Tibial nerve (tissue), 4 donors: ENCODE measurements at regions not wholly inside any gene's neighbourhood (a gene's known extent, or its start where the extent isn't known, plus 50 kb on each side); places are given as distances from the start of the nearest gene placed in this dataset.

Source experiments
- DNase-seq, 2 donors: peaks; one replicate each; pipeline ENCODE4 v3.0.0-alpha.2; 2019; ENCODE audit warnings: low spot score in 2 of 2
- H3K27ac ChIP-seq, 4 donors: fragments of 200-600 bp; sonication (generic) in 3 of 4; one replicate each; pipeline ENCODE4 v1.5.1; 2017 to 2019; ENCODE audit warnings: mild to moderate bottlenecking in 1 of 4
- H3K27me3 ChIP-seq, 2 donors: fragments of 200-600 bp; sonication (generic) in 1 of 2; one replicate each; pipeline versions ENCODE4 v1.5.1 to v1.6.0; 2017 to 2019
- H3K36me3 ChIP-seq, 3 donors: fragments of 200-600 bp; sonication (generic); one replicate each; pipeline ENCODE4 v1.5.1; 2018 to 2019
- H3K4me1 ChIP-seq, 4 donors: fragments of 200-600 bp; sonication (generic) in 3 of 4; one replicate each; pipeline ENCODE4 v1.5.1; 2017 to 2019
- H3K4me3 ChIP-seq, 4 donors: fragments of 200-600 bp; sonication (generic) in 3 of 4; one replicate each; pipeline ENCODE4 v1.5.1; 2017 to 2019; ENCODE audit warnings: mild to moderate bottlenecking in 1 of 4, moderate library complexity in 1 of 4
- H3K9me3 ChIP-seq, 4 donors: fragments of 200-600 bp; sonication (generic) in 3 of 4; one replicate each; pipeline ENCODE4 v1.5.1; 2017 to 2019
- CTCF ChIP-seq, 5 experiments: fragments of 200-600 bp in 3 of 5; fragments of 450-650 bp in 2 of 5; sonication (generic) in 3 of 5; IDR thresholded peaks; one replicate each; pipeline ENCODE4 v1.5.1; 2016 to 2019; ENCODE audit warnings: antibody characterized with exemption in 5 of 5, mild to moderate bottlenecking in 3 of 5, moderate library complexity in 2 of 5
- EP300 ChIP-seq, 2 donors: sonication (generic); formaldehyde crosslinking; IDR thresholded peaks; one replicate each; pipeline ENCODE4 v1.6.1; 2017; ENCODE audit warnings: antibody characterized with exemption in 2 of 2, mild to moderate bottlenecking in 1 of 2
- POLR2A ChIP-seq, 2 donors: fragments of 450-650 bp; IDR thresholded peaks; one replicate each; pipeline ENCODE4 v1.6.1; 2017; ENCODE audit warnings: antibody characterized with exemption in 2 of 2, mild to moderate bottlenecking in 2 of 2, moderate library complexity in 2 of 2
- WGBS, 2 donors: methylation state at CpG; one replicate each; pipeline ENCODE4 v1.1.5; 2018; 5-methylcytosine and 5-hydroxymethylcytosine counted together

- WGBS, 2 donors = 30 to 45% methylated on average over 1 of the region's 1 CpG
- no peak for DNase-seq
- Histone ChIP-seq H3K4me1 (peaks cover 0 to 2% (median 0%) of the 10 kb centered on the region in 4 donors), H3K9me3 (no peaks in the 10 kb centered on the region), H3K4me3 (no peak overlapping the region), H3K27me3 (no peaks in the 10 kb centered on the region), H3K36me3 (no peaks in the 10 kb centered on the region), H3K27ac (no peak overlapping the region)
- TF ChIP-seq CTCF (IDR thresholded peaks at IDR 0.05) (no peak), EP300 (IDR thresholded peaks at IDR 0.05) (no peak), POLR2A (IDR thresholded peaks at IDR 0.05) (no peak)
Measured at GRCh38 chr10:59108296-59108870, 68.1 kb upstream of the PHYHIPL start.

GRCh38 chr10:59108886-59109288, 67.6 kb upstream of the PHYHIPL start:
- no peak for DNase-seq
- no peaks in the 10 kb centered on the region for H3K27me3 ChIP-seq
- WGBS, 2 donors = 39 to 66% methylated on average over 1 of the region's 1 CpG
- no peaks in the 10 kb centered on the region for H3K9me3 ChIP-seq
- H3K4me1 ChIP-seq = peaks cover 0 to 2% (median 0%) of the 10 kb centered on the region in 4 donors
- H3K27ac ChIP-seq = no peak overlapping the region
- no peaks in the 10 kb centered on the region for H3K36me3 ChIP-seq
- H3K4me3 ChIP-seq = no peak overlapping the region
- TF ChIP-seq EP300 (IDR thresholded peaks at IDR 0.05) (no peak), CTCF (IDR thresholded peaks at IDR 0.05) (no peak), POLR2A (IDR thresholded peaks at IDR 0.05) (no peak)

- no peak for DNase-seq
- Histone ChIP-seq H3K27ac (no peak overlapping the region), H3K9me3 (no peaks in the 10 kb centered on the region), H3K4me3 (no peak overlapping the region), H3K4me1 (peaks cover 0 to 2% (median 0%) of the 10 kb centered on the region in 4 donors), H3K27me3 (no peaks in the 10 kb centered on the region), H3K36me3 (no peaks in the 10 kb centered on the region)
- no peak for TF ChIP-seq POLR2A (IDR thresholded peaks at IDR 0.05)
- TF ChIP-seq CTCF (IDR thresholded peaks at IDR 0.05) = no peak
- TF ChIP-seq EP300 (IDR thresholded peaks at IDR 0.05) = no peak
- 74% methylated on average over 2 of the region's 2 CpGs for WGBS, 2 donors
Measured at GRCh38 chr10:59109826-59110225, 66.6 kb upstream of the PHYHIPL start.

- H3K4me3 ChIP-seq = no peak overlapping the region
- H3K27me3 ChIP-seq = no peaks in the 10 kb centered on the region
- no peaks in the 10 kb centered on the region for H3K9me3 ChIP-seq
- H3K4me1 ChIP-seq = no peaks in the 10 kb centered on the region
- DNase-seq = no peak
- H3K36me3 ChIP-seq = no peaks in the 10 kb centered on the region
- TF ChIP-seq POLR2A (IDR thresholded peaks at IDR 0.05) (no peak), EP300 (IDR thresholded peaks at IDR 0.05) (no peak), CTCF (IDR thresholded peaks at IDR 0.05) (no peak)
- no peak overlapping the region for H3K27ac ChIP-seq
- 89 to 95% methylated on average over 3 of the region's 3 CpGs for WGBS, 2 donors
Measured at GRCh38 chr10:59124187-59124586, 52.3 kb upstream of the PHYHIPL start.

GRCh38 chr10:59125666-59126065, 50.8 kb upstream of the PHYHIPL start:
- no peaks in the 10 kb centered on the region for H3K4me1 ChIP-seq
- H3K4me3 ChIP-seq = no peak overlapping the region
- H3K27ac ChIP-seq = no peak overlapping the region

More at GRCh38 chr10:59125666-59126065, 50.8 kb upstream of the PHYHIPL start:
- Histone ChIP-seq H3K9me3 (no peaks in the 10 kb centered on the region), H3K27me3 (no peaks in the 10 kb centered on the region), H3K36me3 (no peaks in the 10 kb centered on the region)
- no peak for TF ChIP-seq POLR2A (IDR thresholded peaks at IDR 0.05)
- no peak for TF ChIP-seq CTCF (IDR thresholded peaks at IDR 0.05)
- no peak for TF ChIP-seq EP300 (IDR thresholded peaks at IDR 0.05)
- no peak for DNase-seq
